ENCODE measurements at regions not wholly inside any gene's neighbourhood (a gene's known extent, or its start where the extent isn't known, plus 50 kb on each side); places are given as distances from the start of the nearest gene placed in this dataset.
A peak's percentile ranks its signal among the peaks of the same experiment; 100 is the strongest.

GRCh38 chr3:17810759-17811158 is 68.3 kb upstream of the TBC1D5 start:
- no peaks in the 10 kb centered on the region for H3K23me2 ChIP-seq (ENCODE audit: insufficient read length, low read depth, low read length, poor library complexity, severe bottlenecking)
- no peaks in the 10 kb centered on the region for H3K9me3 ChIP-seq (ENCODE audit: control insufficient read depth, low read depth, low read length)
- no peak overlapping the region for H3K27ac ChIP-seq (ENCODE audit: insufficient read length, low read depth, low read length)
- H2BK5ac ChIP-seq (ENCODE audit: insufficient read length, low read length) = no peak overlapping the region
- H3K27me3 ChIP-seq (ENCODE audit: insufficient read depth, low read length) = no peaks in the 10 kb centered on the region
- no peak for DNase-seq
- H3K79me2 ChIP-seq (ENCODE audit: insufficient read depth, low read length) = no peaks in the 10 kb centered on the region
- peak; percentile 51 for TF ChIP-seq CTCF (conservative IDR thresholded peaks at IDR 0.05)
- no peak overlapping the region for H3K56ac ChIP-seq (ENCODE audit: insufficient read length, low read depth, low read length)
- no peak overlapping the region for H2AK5ac ChIP-seq (ENCODE audit: insufficient read length, low read length)
- no peak overlapping the region for H2AFZ ChIP-seq (ENCODE audit: low read length)
- H4K91ac ChIP-seq (ENCODE audit: insufficient read length, low read depth, low read length) = no peak overlapping the region
- Mint-ChIP-seq H3K36me3 (ENCODE audit: insufficient read depth in 1 of 3, low read depth in 3 of 3) (no peaks in the 10 kb centered on the region), H3K9me3 (no peaks in the 10 kb centered on the region), H3K4me1 (no peaks in the 10 kb centered on the region), H3K4me3 (no peak overlapping the region), H3K27me3 (ENCODE audit: low read depth) (no peaks in the 10 kb centered on the region; the same call in none of the 2 replicates), H3K27ac (no peak overlapping the region; a peak in 1 of 7 replicates)
- no peak overlapping the region for H3K4ac ChIP-seq (ENCODE audit: low read depth, low read length)
- no peak overlapping the region for H2BK15ac ChIP-seq (ENCODE audit: low read depth, low read length)
- H3K9ac ChIP-seq (ENCODE audit: extremely low read depth, insufficient read length, low read length) = no peak overlapping the region
- H3K79me1 ChIP-seq (ENCODE audit: insufficient read depth, low read depth, low read length, poor library complexity, severe bottlenecking) = no peaks in the 10 kb centered on the region
- no peak overlapping the region for H2BK12ac ChIP-seq (ENCODE audit: insufficient read length, low read depth, low read length)
- H3K23ac ChIP-seq (ENCODE audit: insufficient read length, low read depth, low read length) = no peak overlapping the region
- H3T11ph ChIP-seq (ENCODE audit: low read length) = no peak overlapping the region
- no peak overlapping the region for H4K5ac ChIP-seq (ENCODE audit: insufficient read length, low read depth, low read length)
- H4K8ac ChIP-seq (replicated peaks; ENCODE audit: insufficient read length, low read depth, low read length) = no peak overlapping the region
- no peak overlapping the region for H3K18ac ChIP-seq (ENCODE audit: insufficient read length, low read depth, low read length)
- H3K4me1 ChIP-seq (ENCODE audit: insufficient read depth, low read length) = no peaks in the 10 kb centered on the region
- H2BK20ac ChIP-seq (ENCODE audit: low read depth, low read length, poor library complexity, severe bottlenecking) = no peak overlapping the region
- no peak overlapping the region for H3K14ac ChIP-seq (ENCODE audit: insufficient read depth, low read length)
- H3K4me2 ChIP-seq (ENCODE audit: insufficient read depth, insufficient read length, low read length) = no peak overlapping the region
- no peaks in the 10 kb centered on the region for H4K20me1 ChIP-seq (ENCODE audit: control insufficient read depth, insufficient read depth, insufficient read length)
- H2BK120ac ChIP-seq (ENCODE audit: low read depth, low read length, poor library complexity, severe bottlenecking) = no peak overlapping the region
